Body of pancreas (tissue), 4 donors: ENCODE measurements at regions not wholly inside any gene's neighbourhood (a gene's known extent, or its start where the extent isn't known, plus 50 kb on each side); places are given as distances from the start of the nearest gene placed in this dataset.

Experiments
- ATAC-seq: fragments of 150-250 bp; one replicate; pipeline ENCODE4 v1.9.1; 2016
- DNase-seq, 4 donors: peaks; one replicate each; pipeline ENCODE4 v3.0.0-alpha.2; 2019
- H3K27ac ChIP-seq, 4 donors: fragments of 200-600 bp; sonication (generic); 1 replicate in 3 of 4; 2 replicates in 1 of 4; pipeline versions ENCODE4 v1.5.1 to v1.6.1; 2016 to 2019; ENCODE audit warnings: mild to moderate bottlenecking in 1 of 4, mixed read lengths in 1 of 4, moderate library complexity in 1 of 4
- H3K27me3 ChIP-seq, 2 donors: fragments of 200-600 bp; sonication (generic); one replicate each; pipeline ENCODE4 v1.6.0; 2016; ENCODE audit warnings: mild to moderate bottlenecking in 1 of 2
- H3K36me3 ChIP-seq, 2 donors: fragments of 200-600 bp; sonication (generic); replicated peaks in 1 of 2; 2 replicates each; pipeline ENCODE4 v1.5.1; 2016; ENCODE audit warnings: low read depth in 2 of 2; ENCODE audit not compliant: insufficient read depth in 1 of 2
- H3K4me1 ChIP-seq: fragments of 200-600 bp; sonication (generic); one replicate; pipeline ENCODE4 v1.6.0; 2016
- H3K4me3 ChIP-seq, 2 donors: fragments of 200-600 bp; sonication (generic); 1 replicate in 1 of 2; 2 replicates in 1 of 2; pipeline ENCODE4 v1.5.1; 2016 to 2019
- H3K9me3 ChIP-seq, 3 donors: fragments of 200-600 bp; sonication (generic); 1 replicate in 2 of 3; 2 replicates in 1 of 3; pipeline ENCODE4 v1.5.1; 2016
- POLR2A ChIP-seq, 3 donors: fragments of 450-650 bp; IDR thresholded peaks; one replicate each; pipeline ENCODE4 v1.6.1; 2016; ENCODE audit warnings: antibody characterized with exemption in 3 of 3, mild to moderate bottlenecking in 2 of 3
- WGBS, 2 donors: methylation state at CpG; one replicate each; pipeline ENCODE4 v1.1.5; 2017; 5-methylcytosine and 5-hydroxymethylcytosine counted together
- intact Hi-C: fragments of 100-400 bp; cut with DNase I; formaldehyde crosslinking; loops from one replicate; pipeline ENCODE4 v1.15.1; 2023
- TF ChIP-seq, protein P1 (sequence below), 7 experiments: fragments of 450-650 bp in 4 of 7; fragments of 200-600 bp in 3 of 7; sonication (generic) in 3 of 7; IDR thresholded peaks; one replicate each; pipeline ENCODE4 v1.5.1; 2016 to 2019; ENCODE audit warnings: antibody characterized with exemption in 7 of 7

DNA sequence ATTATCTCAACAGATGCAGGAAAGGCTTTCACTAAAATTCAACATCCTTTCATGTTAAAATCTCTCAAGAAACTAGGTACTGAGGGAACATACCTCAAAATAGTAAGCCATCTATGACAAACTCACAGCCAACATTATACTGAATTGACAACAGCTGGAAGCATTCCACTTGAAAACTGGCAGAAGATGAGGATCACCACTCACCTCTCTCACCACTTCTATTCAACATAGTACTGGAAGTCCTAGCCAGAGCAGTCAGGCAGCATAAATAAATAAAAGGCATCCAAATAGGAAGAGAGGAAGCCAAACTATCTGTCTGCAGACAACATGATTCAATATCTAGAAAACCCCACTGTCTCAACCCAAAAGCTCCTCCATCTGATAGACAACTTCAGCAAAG is 203.6 kb upstream of the GRAMD2B start:
- H3K4me1 ChIP-seq: no peaks in the 10 kb centered on the region
- no peak for ATAC-seq
- intact Hi-C loops: no loop called here
- no peaks in the 10 kb centered on the region for H3K36me3 ChIP-seq
- no peak overlapping the region for H3K4me3 ChIP-seq
- no peak for DNase-seq
- peaks cover 0 to 5% (median 0%) of the 10 kb centered on the region in 3 donors for H3K9me3 ChIP-seq
- H3K27ac ChIP-seq: no peak overlapping the region
- H3K27me3 ChIP-seq: no peaks in the 10 kb centered on the region
- no peak for TF ChIP-seq POLR2A (IDR thresholded peaks at IDR 0.05)
- TF ChIP-seq, protein P1, sequence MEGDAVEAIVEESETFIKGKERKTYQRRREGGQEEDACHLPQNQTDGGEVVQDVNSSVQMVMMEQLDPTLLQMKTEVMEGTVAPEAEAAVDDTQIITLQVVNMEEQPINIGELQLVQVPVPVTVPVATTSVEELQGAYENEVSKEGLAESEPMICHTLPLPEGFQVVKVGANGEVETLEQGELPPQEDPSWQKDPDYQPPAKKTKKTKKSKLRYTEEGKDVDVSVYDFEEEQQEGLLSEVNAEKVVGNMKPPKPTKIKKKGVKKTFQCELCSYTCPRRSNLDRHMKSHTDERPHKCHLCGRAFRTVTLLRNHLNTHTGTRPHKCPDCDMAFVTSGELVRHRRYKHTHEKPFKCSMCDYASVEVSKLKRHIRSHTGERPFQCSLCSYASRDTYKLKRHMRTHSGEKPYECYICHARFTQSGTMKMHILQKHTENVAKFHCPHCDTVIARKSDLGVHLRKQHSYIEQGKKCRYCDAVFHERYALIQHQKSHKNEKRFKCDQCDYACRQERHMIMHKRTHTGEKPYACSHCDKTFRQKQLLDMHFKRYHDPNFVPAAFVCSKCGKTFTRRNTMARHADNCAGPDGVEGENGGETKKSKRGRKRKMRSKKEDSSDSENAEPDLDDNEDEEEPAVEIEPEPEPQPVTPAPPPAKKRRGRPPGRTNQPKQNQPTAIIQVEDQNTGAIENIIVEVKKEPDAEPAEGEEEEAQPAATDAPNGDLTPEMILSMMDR (IDR thresholded peaks at IDR 0.05): no peak

DNA sequence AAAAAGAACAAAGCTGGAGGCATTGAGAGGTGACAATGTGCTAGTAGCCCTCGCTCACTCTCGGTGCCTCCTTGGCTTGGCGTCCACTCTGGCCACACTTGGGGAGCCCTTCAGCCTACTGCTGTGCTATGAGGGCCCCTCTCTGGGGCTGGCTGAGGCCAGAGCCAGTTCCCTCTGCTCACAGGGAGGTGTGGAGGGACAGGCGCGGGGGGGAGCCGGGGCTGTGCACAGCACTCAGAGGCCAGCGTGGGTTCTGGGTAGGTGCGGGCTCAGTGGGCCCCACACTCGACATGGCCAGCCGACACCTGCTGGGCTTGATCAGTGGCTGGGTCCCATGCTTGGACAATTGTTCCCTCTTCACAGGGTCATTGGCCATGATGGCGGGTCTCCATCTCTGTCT is 202.5 kb upstream of the GRAMD2B start:
- 84 to 86% methylated on average over 4 to 11 of the region's 11 CpGs for WGBS, 2 donors
- ATAC-seq (no peak), DNase-seq (no peak)
- Histone ChIP-seq H3K4me3 (no peak overlapping the region), H3K36me3 (no peaks in the 10 kb centered on the region), H3K9me3 (peaks cover 0 to 5% (median 0%) of the 10 kb centered on the region in 3 donors), H3K4me1 (no peaks in the 10 kb centered on the region), H3K27ac (no peak overlapping the region), H3K27me3 (no peaks in the 10 kb centered on the region)
- intact Hi-C loops: no loop called here
- TF ChIP-seq POLR2A (IDR thresholded peaks at IDR 0.05): no peak
- TF ChIP-seq, protein P1 (IDR thresholded peaks at IDR 0.05): no peak

DNA sequence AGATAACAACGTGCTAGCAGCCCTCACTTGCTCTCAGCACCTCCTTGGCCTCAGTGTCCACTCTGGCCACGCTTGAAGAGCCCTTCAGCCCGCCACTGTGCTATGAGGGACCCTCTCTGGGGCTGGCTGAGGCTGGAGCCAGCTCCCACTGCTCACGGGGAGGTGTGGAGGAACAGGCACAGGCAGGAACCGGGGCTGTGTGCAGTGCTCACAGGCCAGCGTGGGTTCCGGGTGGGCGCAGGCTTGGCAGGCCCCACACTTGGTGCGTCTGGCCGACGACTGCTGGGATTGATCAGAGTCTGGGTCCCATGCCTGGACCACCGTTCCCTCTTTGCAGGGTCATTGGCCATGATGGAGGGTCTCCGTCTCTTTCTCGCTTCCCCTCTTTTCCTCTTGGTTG is 194.3 kb upstream of the GRAMD2B start:
- DNase-seq: no peak
- peaks cover 0 to 4% (median 0%) of the 10 kb centered on the region in 3 donors for H3K9me3 ChIP-seq
- intact Hi-C loops: no loop called here

DNA sequence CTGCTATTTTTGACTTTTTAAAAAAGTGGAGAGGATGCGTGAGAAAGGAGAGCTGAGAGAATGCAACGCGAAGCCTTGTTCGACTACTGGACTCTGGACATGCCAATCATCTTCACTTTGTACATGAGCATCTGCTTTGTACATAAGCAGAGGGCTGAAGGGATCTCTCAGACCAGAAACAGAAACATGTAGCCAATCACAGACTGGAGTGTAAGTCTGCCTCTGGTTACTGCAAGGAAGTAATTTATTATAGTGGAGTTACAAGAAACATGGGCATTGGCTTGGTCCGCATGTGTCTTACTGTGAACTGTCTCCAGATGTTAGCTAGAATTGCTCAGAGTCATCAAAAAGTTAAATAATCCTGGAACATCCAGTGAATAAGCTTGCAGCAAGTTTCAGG is 190.0 kb upstream of the GRAMD2B start:
- intact Hi-C loops: no loop called here
- no peaks in the 10 kb centered on the region for H3K27me3 ChIP-seq
- no peaks in the 10 kb centered on the region for H3K36me3 ChIP-seq
- ATAC-seq: no peak
- DNase-seq: no peak
- 72 to 84% methylated on average over 5 of the region's 5 CpGs for WGBS, 2 donors
- H3K27ac ChIP-seq: no peak overlapping the region
- H3K9me3 ChIP-seq: peaks cover 0 to 4% (median 0%) of the 10 kb centered on the region in 3 donors
- TF ChIP-seq, protein P1 (IDR thresholded peaks at IDR 0.05): no peak
- TF ChIP-seq POLR2A (IDR thresholded peaks at IDR 0.05): no peak
- no peaks in the 10 kb centered on the region for H3K4me1 ChIP-seq
- no peak overlapping the region for H3K4me3 ChIP-seq

More for the DNA sequence above, 194.3 kb upstream of the GRAMD2B start:
- TF ChIP-seq, protein P1 (IDR thresholded peaks at IDR 0.05): no peak
- TF ChIP-seq POLR2A (IDR thresholded peaks at IDR 0.05): no peak
- Histone ChIP-seq H3K4me1 (no peaks in the 10 kb centered on the region), H3K27me3 (no peaks in the 10 kb centered on the region), H3K27ac (no peak overlapping the region), H3K36me3 (no peaks in the 10 kb centered on the region), H3K4me3 (no peak overlapping the region)
- no peak for ATAC-seq
- 83 to 95% methylated on average over 5 to 14 of the region's 14 CpGs for WGBS, 2 donors

DNA sequence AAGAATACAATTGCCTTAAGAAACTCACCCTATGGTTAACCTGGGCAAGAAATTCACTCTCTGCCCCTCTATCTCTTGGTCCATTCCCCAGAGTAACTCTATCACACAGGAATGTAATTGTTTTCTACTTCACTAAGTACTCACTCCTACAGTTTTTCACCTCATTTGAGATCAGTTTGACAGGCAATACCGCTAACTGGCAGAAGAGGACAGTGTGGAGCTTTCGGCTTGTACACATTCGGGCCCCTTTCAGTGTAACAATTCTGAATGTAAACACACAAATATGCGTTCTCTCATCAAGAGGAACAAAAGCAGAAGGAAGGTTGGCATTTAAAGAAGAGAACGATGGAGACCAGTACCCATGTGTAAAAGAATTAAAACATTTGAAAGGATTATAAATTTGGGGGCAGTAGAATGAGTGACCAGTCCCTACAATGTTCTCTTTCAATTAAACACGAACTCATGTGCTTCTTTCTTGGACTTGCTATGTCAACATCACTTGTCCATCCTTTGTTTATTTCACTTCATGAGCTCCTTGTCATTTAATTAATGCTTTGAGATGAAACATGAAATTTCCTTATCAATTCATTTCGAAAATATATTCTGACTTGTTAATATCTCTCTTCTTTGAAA is 188.5 kb upstream of the GRAMD2B start:
- ATAC-seq: no peak
- DNase-seq: no peak

More for the DNA sequence above, 188.5 kb upstream of the GRAMD2B start:
- Histone ChIP-seq H3K4me3 (no peak overlapping the region), H3K27ac (no peak overlapping the region), H3K27me3 (no peaks in the 10 kb centered on the region), H3K4me1 (no peaks in the 10 kb centered on the region), H3K9me3 (no peaks in the 10 kb centered on the region), H3K36me3 (no peaks in the 10 kb centered on the region)
- 38 to 39% methylated on average over 7 of the region's 7 CpGs for WGBS, 2 donors
- no peak for TF ChIP-seq POLR2A (IDR thresholded peaks at IDR 0.05)
- TF ChIP-seq, protein P1 (IDR thresholded peaks at IDR 0.05): peak in 3 of 7 experiments; percentile 8 to 19 (median 13)
- intact Hi-C loops: no loop called here
